Dermis microvascular lymphatic vessel endothelial cell (primary cell): ENCODE measurements at regions not wholly inside any gene's neighbourhood (a gene's known extent, or its start where the extent isn't known, plus 50 kb on each side); places are given as distances from the start of the nearest gene placed in this dataset.

Source experiments
- DNase-seq, 2 donors: peaks; one replicate each; pipeline versions ENCODE4 v3.0.0 to v3.0.0-alpha.2; 2010; ENCODE audit warnings: low read depth in 2 of 2

DNA sequence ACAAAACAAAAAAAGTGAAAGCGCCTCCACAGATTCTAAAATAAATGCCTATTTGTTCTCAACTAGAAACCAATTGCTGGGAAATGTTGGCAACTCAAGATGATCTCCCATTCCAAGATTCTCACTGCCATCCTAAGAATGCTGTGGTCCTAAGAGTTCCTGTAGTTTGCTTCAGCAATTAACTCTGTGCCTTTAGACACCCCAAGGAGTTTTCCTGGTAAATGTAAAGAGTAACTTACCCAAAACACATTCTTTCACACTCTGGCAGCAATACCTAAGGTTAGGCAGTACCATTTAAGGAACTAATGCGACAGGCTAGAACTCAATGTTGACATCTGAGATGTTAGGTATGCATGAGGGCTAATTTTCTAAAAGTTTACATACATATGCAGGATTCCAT lies 58.8 kb upstream of the TANK start:
- DNase-seq: no peak

DNA sequence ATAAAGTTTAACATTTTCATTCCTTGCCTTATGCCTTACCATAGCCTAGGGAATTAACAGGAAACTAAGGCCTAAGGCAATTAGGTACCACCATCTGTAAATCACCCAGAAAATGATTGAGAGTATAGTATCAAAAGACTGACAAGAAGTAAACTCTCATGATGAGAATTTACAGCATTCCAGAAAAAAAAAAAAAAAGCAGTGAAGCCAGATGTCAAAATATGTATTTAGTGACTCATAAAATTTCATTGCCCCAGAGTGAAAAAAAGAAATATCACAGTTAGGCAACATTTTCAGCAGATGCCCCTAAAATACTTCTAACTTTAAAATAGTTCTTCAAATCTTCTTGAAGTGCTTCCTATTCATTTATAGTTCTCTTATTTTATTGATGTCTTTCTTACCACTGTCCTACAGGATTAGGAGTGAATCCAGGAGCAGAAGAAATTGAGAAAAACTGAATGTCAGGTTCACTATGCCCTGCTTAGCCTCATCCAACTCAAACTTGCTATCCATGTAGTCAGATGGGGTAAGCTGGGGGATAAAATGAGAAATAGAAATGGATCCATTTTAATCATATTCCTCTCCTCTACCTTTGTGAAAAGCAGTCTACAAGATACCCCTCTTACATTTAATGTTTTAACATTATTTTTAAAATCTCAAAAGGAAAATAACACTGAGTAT lies 57.3 kb upstream of the TANK start:
- peak in 1 of 2 donors; percentile 55 for DNase-seq

DNA sequence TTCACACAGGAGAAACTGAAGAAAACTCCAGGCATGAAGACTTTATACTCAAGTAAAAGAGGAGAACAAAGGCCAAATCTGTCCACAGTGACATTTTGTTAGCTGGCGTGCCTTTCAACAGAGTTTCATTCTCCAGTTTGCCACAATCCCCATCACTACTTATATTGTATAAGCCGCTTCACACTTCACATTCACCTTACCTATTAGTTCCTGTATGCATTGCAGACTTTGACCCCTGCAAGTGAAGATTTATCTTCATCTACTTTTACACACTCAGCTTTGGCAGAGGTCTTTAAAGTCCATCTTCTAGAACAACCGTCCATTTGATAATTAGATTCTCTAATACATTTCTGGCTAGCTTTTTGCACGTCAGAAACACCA lies 56.8 kb upstream of the TANK start:
- DNase-seq: no peak

DNA sequence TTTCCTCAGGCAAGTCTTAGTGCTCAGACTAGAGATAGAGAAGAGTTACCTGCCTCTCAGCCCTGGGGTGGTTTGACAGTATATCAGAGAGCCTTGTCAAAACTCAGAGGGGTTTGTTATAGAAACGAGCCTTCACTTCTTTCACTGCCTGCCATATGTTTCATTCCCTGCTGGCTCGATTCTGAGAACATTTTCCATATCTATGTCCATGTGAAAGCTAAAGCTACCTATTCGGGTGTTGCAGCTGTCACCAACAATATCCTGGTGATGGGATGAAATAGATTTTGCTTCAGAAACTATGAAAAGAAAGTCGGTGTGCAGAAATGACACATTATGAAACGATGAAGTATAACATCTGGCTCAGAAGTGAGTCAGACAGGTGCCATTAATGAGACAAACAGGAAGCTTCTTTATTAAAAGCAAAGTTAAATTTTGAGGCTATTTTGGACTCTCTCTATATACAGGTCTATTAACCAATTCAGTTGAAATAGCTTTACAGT lies 56.1 kb upstream of the TANK start:
- DNase-seq: peak in 1 of 2 donors; percentile 29

DNA sequence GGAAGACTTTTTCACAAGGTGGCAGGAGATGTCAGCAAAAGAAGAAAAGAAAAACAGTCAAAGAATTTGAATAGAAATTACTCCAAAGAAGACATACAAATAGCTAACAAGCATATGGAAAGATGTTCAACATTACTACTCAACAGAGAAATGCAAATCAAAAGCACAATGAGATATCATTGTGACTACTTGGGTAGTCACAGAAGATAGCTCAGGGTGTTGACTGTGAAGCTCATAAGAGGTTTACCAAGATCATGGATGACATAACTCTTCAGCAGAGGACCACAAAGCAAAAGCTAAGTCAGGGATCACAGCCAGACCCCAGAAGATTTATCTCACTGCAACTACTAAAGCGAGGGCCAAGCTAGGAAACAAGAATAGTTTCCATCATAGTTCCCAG lies 53.0 kb upstream of the TANK start:
- no peak for DNase-seq
